ENCODE measurements at regions not wholly inside any gene's neighbourhood (a gene's known extent, or its start where the extent isn't known, plus 50 kb on each side); places are given as distances from the start of the nearest gene placed in this dataset.

- 0 to 100% (median 93%) methylated on average over 1 to 2 of the region's 2 CpGs for WGBS, 10 experiments
- H3K27ac ChIP-seq = no peak overlapping the region
- H3K4me3 ChIP-seq = no peak overlapping the region
- H3K4me1 ChIP-seq (replicated peaks in 1 of 2) = no peaks in the 10 kb centered on the region
- no peak for ATAC-seq (replicated peaks in 6 of 8)
- in situ Hi-C loops (cut with MboI; ENCODE audit: low pct_unique_long_range_greater_than_20kb in 2 of 9, low sequenced_read_pairs in 9 of 9, unreplicated experiment in 9 of 9) = no loop called here
Measured at GRCh38 chr9:80873861-80874260, 815.5 kb downstream of the TLE1 start.

- Histone ChIP-seq H3K4me1 (replicated peaks in 1 of 2) (no peaks in the 10 kb centered on the region), H3K4me3 (no peak overlapping the region), H3K27ac (no peak overlapping the region)
- in situ Hi-C loops (cut with MboI; ENCODE audit: low pct_unique_long_range_greater_than_20kb in 2 of 9, low sequenced_read_pairs in 9 of 9, unreplicated experiment in 9 of 9) = no loop called here
- no peak for ATAC-seq (replicated peaks in 6 of 8)
Measured at GRCh38 chr9:80871596-80871995, 817.8 kb downstream of the TLE1 start.

- in situ Hi-C loops (cut with MboI; ENCODE audit: low pct_unique_long_range_greater_than_20kb in 2 of 9, low sequenced_read_pairs in 9 of 9, unreplicated experiment in 9 of 9) = no loop called here
- no peak for ATAC-seq (replicated peaks in 6 of 8)
- no peaks in the 10 kb centered on the region for H3K4me1 ChIP-seq (replicated peaks in 1 of 2)
- H3K27ac ChIP-seq = no peak overlapping the region
- H3K4me3 ChIP-seq = no peak overlapping the region
Measured at GRCh38 chr9:80867731-80868130, 821.6 kb downstream of the TLE1 start.

- in situ Hi-C loops (cut with MboI; ENCODE audit: low pct_unique_long_range_greater_than_20kb in 2 of 9, low sequenced_read_pairs in 9 of 9, unreplicated experiment in 9 of 9) = no loop called here
- Histone ChIP-seq H3K4me1 (replicated peaks in 1 of 2) (no peaks in the 10 kb centered on the region), H3K4me3 (no peak overlapping the region), H3K27ac (no peak overlapping the region)
- 21 to 100% (median 86%) methylated on average over 2 of the region's 2 CpGs; no CpG with 5 or more reads in 1 of the 10 experiments for WGBS, 10 experiments
- no peak for ATAC-seq (replicated peaks in 6 of 8)
Measured at GRCh38 chr9:80866576-80867227, 822.6 kb downstream of the TLE1 start.

- Histone ChIP-seq H3K27ac (no peak overlapping the region), H3K4me1 (replicated peaks in 1 of 2) (no peaks in the 10 kb centered on the region), H3K4me3 (no peak overlapping the region)
- ATAC-seq (replicated peaks in 6 of 8) = no peak
- in situ Hi-C loops (cut with MboI; ENCODE audit: low pct_unique_long_range_greater_than_20kb in 2 of 9, low sequenced_read_pairs in 9 of 9, unreplicated experiment in 9 of 9) = no loop called here
Measured at GRCh38 chr9:80866121-80866520, 823.2 kb downstream of the TLE1 start.

- 14 to 100% (median 83%) methylated on average over 1 of the region's 1 CpG for WGBS, 10 experiments
- H3K27ac ChIP-seq = no peak overlapping the region
- no peak for ATAC-seq (replicated peaks in 6 of 8)
- no peak overlapping the region for H3K4me3 ChIP-seq
- in situ Hi-C loops (cut with MboI; ENCODE audit: low pct_unique_long_range_greater_than_20kb in 2 of 9, low sequenced_read_pairs in 9 of 9, unreplicated experiment in 9 of 9) = no loop called here
- H3K4me1 ChIP-seq (replicated peaks in 1 of 2) = no peaks in the 10 kb centered on the region
Measured at GRCh38 chr9:80843028-80843427, 846.3 kb downstream of the TLE1 start.

GRCh38 chr9:80842389-80842788 lies 847.0 kb downstream of the TLE1 start:
- ATAC-seq (replicated peaks in 6 of 8) = peak in 1 of 8 experiments; percentile 97
- 0 to 100% (median 88%) methylated on average over 1 to 6 of the region's 6 CpGs; no CpG with 5 or more reads in 1 of the 10 experiments for WGBS, 10 experiments

GRCh38 chr9:80841888-80842287 lies 847.5 kb downstream of the TLE1 start:
- H3K27ac ChIP-seq = no peak overlapping the region
- no peaks in the 10 kb centered on the region for H3K4me1 ChIP-seq (replicated peaks in 1 of 2)
- 18 to 100% (median 83%) methylated on average over 1 to 3 of the region's 3 CpGs for WGBS, 10 experiments
- in situ Hi-C loops (cut with MboI; ENCODE audit: low pct_unique_long_range_greater_than_20kb in 2 of 9, low sequenced_read_pairs in 9 of 9, unreplicated experiment in 9 of 9) = no loop called here
- H3K4me3 ChIP-seq = no peak overlapping the region
- no peak for ATAC-seq (replicated peaks in 6 of 8)

More at GRCh38 chr9:80842389-80842788, 847.0 kb downstream of the TLE1 start:
- Histone ChIP-seq H3K27ac (no peak overlapping the region), H3K4me3 (no peak overlapping the region), H3K4me1 (replicated peaks in 1 of 2) (no peaks in the 10 kb centered on the region)
- in situ Hi-C loops (cut with MboI; ENCODE audit: low pct_unique_long_range_greater_than_20kb in 2 of 9, low sequenced_read_pairs in 9 of 9, unreplicated experiment in 9 of 9) = no loop called here

GRCh38 chr9:80839821-80840675 lies 849.3 kb downstream of the TLE1 start:
- ATAC-seq (replicated peaks in 6 of 8) = no peak
- Histone ChIP-seq H3K4me1 (replicated peaks in 1 of 2) (no peaks in the 10 kb centered on the region), H3K27ac (no peak overlapping the region)

GRCh38 chr9:80836013-80836412 lies 853.3 kb downstream of the TLE1 start:
- H3K4me1 ChIP-seq (replicated peaks in 1 of 2) = no peaks in the 10 kb centered on the region
- H3K4me3 ChIP-seq = no peak overlapping the region
- in situ Hi-C loops (cut with MboI; ENCODE audit: low pct_unique_long_range_greater_than_20kb in 2 of 9, low sequenced_read_pairs in 9 of 9, unreplicated experiment in 9 of 9) = no loop called here
- ATAC-seq (replicated peaks in 6 of 8) = no peak
- no peak overlapping the region for H3K27ac ChIP-seq

More at GRCh38 chr9:80839821-80840675, 849.3 kb downstream of the TLE1 start:
- H3K4me3 ChIP-seq = no peak overlapping the region
- 40 to 100% (median 89%) methylated on average over 2 to 6 of the region's 6 CpGs for WGBS, 10 experiments
- in situ Hi-C loops (cut with MboI; ENCODE audit: low pct_unique_long_range_greater_than_20kb in 2 of 9, low sequenced_read_pairs in 9 of 9, unreplicated experiment in 9 of 9) = no loop called here

- in situ Hi-C loops (cut with MboI; ENCODE audit: low pct_unique_long_range_greater_than_20kb in 2 of 9, low sequenced_read_pairs in 9 of 9, unreplicated experiment in 9 of 9) = no loop called here
- ATAC-seq (replicated peaks in 6 of 8) = no peak
- Histone ChIP-seq H3K4me1 (replicated peaks in 1 of 2) (no peaks in the 10 kb centered on the region), H3K4me3 (no peak overlapping the region), H3K27ac (no peak overlapping the region)
- 43 to 100% (median 67%) methylated on average over 1 of the region's 1 CpG; no CpG with 5 or more reads in 3 of the 10 experiments for WGBS, 10 experiments
Measured at GRCh38 chr9:80831751-80832150, 857.6 kb downstream of the TLE1 start.

GRCh38 chr9:80811656-80812055 lies 877.7 kb downstream of the TLE1 start:
- H3K4me1 ChIP-seq (replicated peaks in 1 of 2) = no peaks in the 10 kb centered on the region
- H3K27ac ChIP-seq = no peak overlapping the region
- in situ Hi-C loops (cut with MboI; ENCODE audit: low pct_unique_long_range_greater_than_20kb in 2 of 9, low sequenced_read_pairs in 9 of 9, unreplicated experiment in 9 of 9) = no loop called here
- WGBS, 10 experiments = 27 to 100% (median 59%) methylated on average over 1 to 2 of the region's 2 CpGs; no CpG with 5 or more reads in 1 of the 10 experiments
- ATAC-seq (replicated peaks in 6 of 8) = no peak
- H3K4me3 ChIP-seq = no peak overlapping the region

- in situ Hi-C loops (cut with MboI; ENCODE audit: low pct_unique_long_range_greater_than_20kb in 2 of 9, low sequenced_read_pairs in 9 of 9, unreplicated experiment in 9 of 9) = no loop called here
- no peaks in the 10 kb centered on the region for H3K4me1 ChIP-seq (replicated peaks in 1 of 2)
- no peak for ATAC-seq (replicated peaks in 6 of 8)
- H3K4me3 ChIP-seq = no peak overlapping the region
- no peak overlapping the region for H3K27ac ChIP-seq
Measured at GRCh38 chr9:80811003-80811402, 878.3 kb downstream of the TLE1 start.

- no peak for ATAC-seq (replicated peaks in 6 of 8)
- H3K4me1 ChIP-seq (replicated peaks in 1 of 2) = no peaks in the 10 kb centered on the region
Measured at GRCh38 chr9:80806671-80807070, 882.7 kb downstream of the TLE1 start.

More at GRCh38 chr9:80806671-80807070, 882.7 kb downstream of the TLE1 start:
- no peak overlapping the region for H3K27ac ChIP-seq
- no peak overlapping the region for H3K4me3 ChIP-seq
- in situ Hi-C loops (cut with MboI; ENCODE audit: low pct_unique_long_range_greater_than_20kb in 2 of 9, low sequenced_read_pairs in 9 of 9, unreplicated experiment in 9 of 9) = no loop called here
